Myocyte (in vitro differentiated cells): ENCODE measurements at regions not wholly inside any gene's neighbourhood (a gene's known extent, or its start where the extent isn't known, plus 50 kb on each side); places are given as distances from the start of the nearest gene placed in this dataset.

ENCODE experiments used
- DNase-seq: peaks from one replicate; pipeline ENCODE4 v3.0.0-alpha.2; 2012; ENCODE audit warnings: low read depth

GRCh38 chr2:12240206-12240605 lies 476.5 kb upstream of the TRIB2 start:
- DNase-seq, result no peak

DNA sequence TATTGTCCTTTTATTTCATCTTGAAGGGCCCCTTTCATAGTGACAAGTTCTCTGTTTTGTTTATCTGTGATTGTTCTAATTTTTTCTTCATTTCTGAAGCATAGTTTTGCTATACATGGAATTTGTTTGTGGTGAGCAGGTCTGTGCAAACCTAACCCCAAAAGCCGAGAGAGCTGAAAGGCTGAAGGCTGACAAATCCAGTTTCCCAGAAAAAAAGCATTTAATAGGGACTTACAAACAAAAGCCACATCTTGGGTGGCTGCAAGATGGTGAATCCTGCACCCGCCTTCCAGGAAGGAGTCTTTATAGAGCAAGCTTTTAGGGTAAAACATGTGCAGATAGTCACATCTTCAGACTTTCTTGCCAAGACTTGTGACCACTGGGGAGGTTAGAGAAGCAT lies 473.4 kb upstream of the TRIB2 start:
- no peak for DNase-seq

DNA sequence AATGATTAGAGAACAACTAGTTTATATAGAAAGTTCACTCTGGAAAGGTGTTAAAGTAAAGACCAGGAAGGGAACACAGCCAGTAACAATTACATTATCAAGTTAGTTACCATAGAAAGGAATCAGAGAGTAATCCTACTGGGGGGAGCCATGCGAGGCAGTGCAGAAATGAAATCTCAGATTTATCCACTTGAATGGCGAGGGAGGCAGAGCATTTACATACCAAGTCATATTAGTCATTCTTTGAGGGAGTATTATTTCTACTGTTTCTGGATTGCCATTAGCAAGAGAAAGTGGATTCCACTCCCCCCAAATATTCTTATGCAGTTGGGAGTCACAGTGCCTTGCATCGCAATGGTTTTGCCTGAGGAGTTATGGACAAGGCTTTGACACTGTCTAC lies 472.7 kb upstream of the TRIB2 start:
- DNase-seq, result no peak

GRCh38 chr2:12251121-12251520 lies 465.6 kb upstream of the TRIB2 start:
- DNase-seq, result peak; percentile 53

DNA sequence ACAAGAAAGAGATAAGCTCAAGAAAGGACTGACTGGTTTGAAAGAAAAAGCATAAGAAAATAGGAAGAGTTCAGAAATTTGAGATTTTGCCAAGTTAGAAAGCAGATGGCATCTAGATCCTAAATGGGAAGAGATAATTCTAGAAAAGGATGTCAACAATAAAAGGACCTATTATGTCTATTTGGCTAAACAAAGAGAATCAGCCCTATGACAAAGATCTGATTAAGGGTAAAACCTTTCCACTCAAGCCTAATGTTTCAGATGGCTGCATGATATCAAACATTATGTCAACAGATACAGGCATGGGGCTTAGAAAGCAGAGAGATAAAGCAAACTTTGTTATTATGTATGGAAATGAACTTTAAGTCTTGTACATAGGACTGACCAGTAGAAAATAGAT lies 465.0 kb upstream of the TRIB2 start:
- DNase-seq, result no peak

DNA sequence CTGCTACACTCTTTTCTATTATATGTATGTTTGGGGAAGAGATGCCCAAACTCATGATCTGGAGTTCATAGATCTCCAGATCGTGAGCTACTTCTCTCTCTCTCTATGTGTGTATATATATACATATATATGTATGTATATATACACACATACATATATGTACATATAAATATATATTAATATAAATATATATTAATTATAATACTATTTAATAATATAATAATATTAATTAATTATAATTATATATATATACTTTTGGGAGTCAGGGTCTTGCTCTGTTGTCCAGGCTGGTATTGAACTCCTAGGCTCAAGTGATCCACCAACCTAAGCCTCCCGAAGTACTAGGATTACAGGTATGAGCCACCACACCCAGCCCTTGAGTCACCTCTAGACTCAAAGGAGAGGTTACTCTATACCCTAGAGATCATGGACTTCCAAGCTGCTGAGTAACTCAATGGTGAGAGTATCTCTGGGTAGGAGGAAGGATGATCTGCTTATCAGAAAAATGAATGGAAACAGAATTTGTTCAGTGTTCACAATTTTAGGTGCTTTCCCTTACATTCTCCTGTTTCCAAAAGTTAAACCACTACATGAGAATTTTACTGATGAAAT lies 463.5 kb upstream of the TRIB2 start:
- DNase-seq, result no peak

DNA sequence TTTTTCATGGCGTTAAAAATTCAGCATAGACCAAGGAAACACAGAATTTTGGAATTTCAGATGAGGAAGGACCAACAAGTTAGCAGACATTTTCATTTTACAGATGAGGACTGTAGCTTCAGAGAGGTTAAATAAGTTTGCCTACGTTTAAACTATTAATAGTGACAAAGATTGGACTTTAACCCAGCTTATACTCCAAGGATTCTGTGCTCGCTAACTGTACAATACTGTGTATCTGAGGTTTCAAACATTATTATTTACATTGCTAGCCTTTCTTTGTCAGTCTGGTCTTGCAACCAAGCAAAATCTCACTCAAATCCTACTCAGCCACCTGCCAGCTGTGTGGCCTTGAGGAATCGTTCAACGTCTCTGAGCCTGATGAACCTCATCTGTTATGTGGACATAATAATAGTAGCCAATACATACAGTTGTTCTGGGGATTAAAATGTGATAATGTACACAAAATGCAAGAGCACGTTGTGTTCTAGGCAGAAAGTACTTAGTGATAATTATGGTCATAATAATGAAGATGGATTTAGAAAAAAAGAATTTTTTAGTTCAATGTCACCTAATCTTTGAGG lies 462.4 kb upstream of the TRIB2 start:
- DNase-seq, result no peak

GRCh38 chr2:12256206-12256605 lies 460.5 kb upstream of the TRIB2 start:
- DNase-seq, result no peak

- DNase-seq, result no peak
Observed at GRCh38 chr2:12257476-12257875, 459.3 kb upstream of the TRIB2 start.

- no peak for DNase-seq
Observed at GRCh38 chr2:12259493-12259892, 457.2 kb upstream of the TRIB2 start.

- peak; percentile 48 for DNase-seq
Observed at GRCh38 chr2:12261986-12262680, 454.6 kb upstream of the TRIB2 start.

DNA sequence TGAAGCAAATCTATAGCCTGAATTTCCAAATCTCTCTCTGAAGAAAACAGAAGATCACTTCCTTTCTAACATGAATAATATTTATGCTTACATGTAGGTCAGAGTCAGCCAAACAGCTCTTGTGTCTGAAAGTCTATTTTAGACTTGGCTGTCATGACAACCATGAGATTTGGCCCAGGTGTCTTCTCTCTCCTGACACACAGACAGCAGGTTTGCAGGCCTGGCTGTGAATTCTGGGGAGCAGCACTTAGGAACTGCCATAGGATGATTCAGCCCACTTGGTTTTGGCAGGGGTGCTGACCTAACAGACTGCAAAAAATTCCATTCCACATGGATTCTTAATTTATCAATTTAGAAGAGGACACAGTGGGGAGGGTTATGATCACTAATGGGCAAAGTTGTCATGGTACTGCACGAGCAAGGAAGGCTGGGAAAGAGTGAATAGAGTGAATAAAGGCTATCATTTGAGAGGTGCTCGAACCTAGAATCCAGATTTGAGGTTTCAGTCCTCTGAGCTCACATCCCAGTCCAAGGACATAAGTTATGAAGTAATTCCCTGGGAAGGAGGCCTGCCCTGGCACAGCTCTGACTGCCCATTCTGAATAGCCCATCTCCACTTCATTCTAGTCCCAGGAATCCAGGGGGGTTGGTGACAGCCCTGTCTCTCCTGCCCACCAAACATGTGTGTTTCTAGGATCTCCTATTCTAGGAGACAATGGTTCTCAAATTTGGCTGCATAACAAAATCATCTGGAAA lies 453.9 kb upstream of the TRIB2 start:
- DNase-seq, result peak; percentile 54

DNA sequence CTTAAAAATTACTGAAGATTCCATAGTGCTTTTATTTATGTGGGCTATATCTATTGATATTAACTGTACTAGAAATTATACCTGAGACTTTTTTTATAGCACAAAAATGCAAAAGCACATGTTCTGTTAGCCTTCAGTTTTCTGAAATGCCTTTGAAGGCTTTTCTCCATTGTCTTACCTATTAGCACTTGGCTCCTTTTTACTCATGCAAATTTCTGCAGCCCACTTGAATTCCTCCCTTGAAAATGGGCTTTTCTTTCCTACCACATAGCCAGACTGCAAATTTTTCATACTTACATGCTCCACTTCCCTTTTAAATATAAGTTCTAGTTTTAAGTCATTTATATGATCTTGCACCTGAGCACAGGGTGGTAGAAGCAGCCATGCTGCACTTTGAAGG lies 453.0 kb upstream of the TRIB2 start:
- DNase-seq, result no peak

GRCh38 chr2:12264146-12264545 lies 452.6 kb upstream of the TRIB2 start:
- DNase-seq, result no peak

GRCh38 chr2:12265646-12266045 lies 451.1 kb upstream of the TRIB2 start:
- DNase-seq, result no peak

DNA sequence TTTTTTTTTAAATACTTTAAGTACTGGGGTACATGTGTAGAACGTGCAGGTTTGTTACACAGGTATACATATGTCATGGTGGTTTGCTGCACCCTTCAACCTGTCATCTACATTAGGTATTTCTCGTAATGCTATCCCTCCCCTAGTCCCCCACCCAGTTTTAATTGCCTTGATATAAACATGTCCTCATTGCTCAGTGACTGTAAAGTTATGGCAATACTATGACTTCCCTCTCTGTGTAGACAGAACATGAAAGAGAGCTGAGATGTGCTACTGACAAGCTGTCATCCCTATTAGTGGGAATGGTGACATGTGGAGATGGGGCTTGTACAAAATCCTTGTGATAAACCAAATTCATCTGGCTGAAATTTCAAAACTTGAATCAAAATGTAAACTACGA lies 449.7 kb upstream of the TRIB2 start:
- DNase-seq, result no peak

- no peak for DNase-seq
Observed at GRCh38 chr2:12269041-12269972, 447.4 kb upstream of the TRIB2 start.

DNA sequence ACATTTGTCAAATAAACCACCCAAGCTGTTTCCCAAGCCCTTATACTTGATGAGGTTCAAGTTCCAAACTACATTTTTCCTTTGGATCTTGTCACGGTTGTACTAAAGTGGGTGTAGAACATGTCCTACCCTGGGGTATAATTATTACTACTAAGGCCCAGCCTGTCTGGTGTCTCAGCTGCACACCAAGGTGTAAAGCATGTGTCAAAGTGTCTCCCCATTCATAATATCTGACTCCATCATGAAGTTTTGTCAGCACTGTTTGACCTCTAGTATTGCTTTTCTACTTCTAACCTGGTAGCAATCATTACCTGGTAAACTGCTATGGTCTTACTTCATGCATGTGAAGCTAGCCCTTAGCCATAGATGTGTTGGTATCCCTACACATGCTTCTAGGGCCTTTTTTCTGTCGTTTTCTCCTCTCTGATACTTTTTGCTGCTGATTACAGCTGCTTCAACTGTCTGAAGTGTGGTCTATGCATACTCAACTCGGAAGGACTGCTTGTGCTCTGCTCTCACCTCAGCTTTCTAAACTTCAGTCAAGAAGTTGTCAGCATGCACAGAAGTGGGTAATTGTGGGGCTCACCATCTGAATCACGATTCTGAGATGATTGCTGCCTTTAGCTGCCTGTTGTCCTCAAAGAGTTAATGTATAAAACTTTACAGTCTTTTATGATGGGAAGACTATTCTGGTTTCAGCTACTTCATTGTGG lies 445.7 kb upstream of the TRIB2 start:
- no peak for DNase-seq

- DNase-seq, result no peak
Observed at GRCh38 chr2:12271589-12271984, 445.1 kb upstream of the TRIB2 start.

DNA sequence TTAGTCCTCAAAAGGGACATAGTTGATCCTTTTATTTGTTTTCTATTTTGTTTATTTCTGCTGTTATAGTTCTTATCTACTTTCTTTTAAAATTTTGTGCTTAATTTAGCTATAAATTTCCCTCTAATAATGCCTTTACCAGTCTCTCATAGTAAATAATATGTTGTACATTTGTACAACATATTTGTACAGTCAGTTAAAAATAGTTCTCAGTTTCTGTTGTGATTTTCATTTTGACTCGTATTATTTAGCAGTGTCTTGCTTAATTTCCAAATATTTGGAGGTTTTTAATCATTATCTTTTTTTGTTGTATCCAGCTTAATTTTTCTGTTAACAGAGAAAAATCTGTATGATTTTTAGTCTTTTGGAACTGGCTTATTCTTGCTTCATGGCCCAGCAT lies 443.6 kb upstream of the TRIB2 start:
- no peak for DNase-seq

- DNase-seq, result no peak
Observed at GRCh38 chr2:12274591-12274990, 442.1 kb upstream of the TRIB2 start.
